HT-29 (cell line): ENCODE measurements at regions not wholly inside any gene's neighbourhood (a gene's known extent, or its start where the extent isn't known, plus 50 kb on each side); places are given as distances from the start of the nearest gene placed in this dataset.
"Not testable (repeated sequence)": the region's sequence is repeated elsewhere in the genome, so short reads cannot be mapped to it uniquely, and the experiment has no call there.

Source experiments
- DNase-seq: peaks from one replicate; pipeline ENCODE4 v3.0.0-alpha.2; 2015; ENCODE audit warnings: low spot score

DNA sequence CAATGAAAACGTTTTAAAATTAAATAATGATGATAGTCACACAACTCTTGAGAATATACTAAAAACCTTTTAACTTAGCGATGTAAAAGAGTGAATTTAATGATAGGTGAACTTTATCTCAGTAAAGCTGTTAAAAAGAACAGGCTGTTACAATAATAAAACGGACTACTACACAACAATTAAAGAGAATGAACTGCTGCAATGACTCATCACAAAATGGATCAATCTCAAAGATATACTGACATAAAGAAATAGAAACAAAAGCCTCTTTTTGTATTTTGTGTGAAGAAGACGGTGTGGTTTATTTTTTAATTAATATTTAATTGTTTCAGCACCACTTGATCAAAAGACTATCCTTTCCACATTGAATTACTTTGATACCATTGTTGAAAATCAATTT is 352.4 kb upstream of the GJE1 start:
- no peak for DNase-seq

GRCh38 chr6:141764388-141764787 is 368.3 kb upstream of the GJE1 start:
- DNase-seq = no peak

GRCh38 chr6:141758430-141758829 is 374.3 kb upstream of the GJE1 start:
- no peak for DNase-seq

GRCh38 chr6:141753180-141753579 is 379.5 kb upstream of the GJE1 start:
- no peak for DNase-seq

DNA sequence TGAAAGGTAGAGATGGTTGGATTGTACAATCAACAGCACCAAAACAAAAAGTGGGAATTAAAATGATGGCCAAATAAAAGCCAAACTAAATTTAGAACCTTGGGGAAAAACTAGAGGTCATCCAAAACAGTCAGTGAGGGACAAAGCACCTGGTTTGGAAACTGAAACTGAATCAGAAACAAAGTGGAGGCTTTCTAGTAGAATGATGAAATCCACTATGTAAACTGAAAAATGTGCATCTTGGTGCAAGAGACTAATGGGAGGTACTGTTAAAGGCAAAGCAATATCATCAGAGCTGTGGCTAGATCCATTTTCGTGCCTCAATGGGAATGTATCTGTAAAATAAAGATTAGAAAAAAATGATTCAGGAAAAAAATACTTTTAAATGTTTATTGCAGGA is 380.0 kb upstream of the GJE1 start:
- no peak for DNase-seq

GRCh38 chr6:141746324-141746723 is 386.4 kb upstream of the GJE1 start:
- DNase-seq = not testable (repeated sequence)

- DNase-seq = no peak
Observed at GRCh38 chr6:141744971-141745370, 387.8 kb upstream of the GJE1 start.

DNA sequence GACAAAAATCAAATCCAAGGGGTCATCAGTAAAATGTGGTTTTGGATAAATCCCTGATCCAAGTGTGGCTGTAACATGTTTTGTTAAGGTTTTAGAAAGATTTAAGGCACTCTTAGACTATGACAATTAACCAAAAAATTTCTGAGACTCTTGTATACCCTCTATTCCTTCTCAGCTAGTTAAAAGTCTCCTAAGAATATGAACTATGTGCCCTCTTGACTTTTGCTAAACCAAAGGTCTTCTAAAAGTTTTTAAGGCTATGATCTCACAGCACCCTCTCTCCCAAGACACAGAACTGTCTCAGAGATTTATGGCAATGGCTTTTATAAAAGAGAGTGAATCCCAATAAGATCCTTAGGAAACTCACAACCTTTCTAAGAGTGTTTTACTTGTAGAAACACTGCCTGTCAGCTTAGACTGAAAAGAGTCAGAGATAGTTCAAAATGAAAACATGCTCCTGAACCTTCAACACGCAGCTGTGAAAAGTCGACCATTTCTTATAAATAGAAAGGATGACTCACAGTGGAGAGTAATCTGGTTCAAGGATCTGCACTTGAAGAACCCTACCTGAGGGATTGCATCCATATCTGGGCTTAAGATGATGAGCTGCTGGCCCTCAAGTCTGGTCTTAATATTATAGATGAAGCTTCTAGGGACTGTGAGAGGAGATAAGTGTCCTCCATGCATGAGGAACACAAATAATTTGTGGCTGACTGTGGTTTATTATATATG is 388.4 kb upstream of the GJE1 start:
- no peak for DNase-seq

DNA sequence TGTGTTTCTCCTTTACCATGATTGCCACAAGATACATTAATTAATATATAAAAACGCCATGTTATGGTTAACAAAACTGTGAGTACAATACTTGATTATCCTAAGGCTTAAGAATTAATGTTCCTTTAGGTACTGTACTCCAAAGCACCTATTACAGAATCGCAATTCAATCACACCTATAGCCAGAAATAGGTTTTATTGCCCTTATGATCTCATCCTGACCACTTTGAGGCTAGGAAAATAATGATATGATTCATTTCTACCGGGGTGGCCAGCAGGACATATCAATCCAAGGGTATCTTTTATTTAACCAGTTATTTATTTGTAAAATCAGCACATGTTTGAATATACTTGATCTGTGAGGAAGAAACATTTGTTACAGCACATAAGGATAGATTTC is 396.6 kb upstream of the GJE1 start:
- no peak for DNase-seq

DNA sequence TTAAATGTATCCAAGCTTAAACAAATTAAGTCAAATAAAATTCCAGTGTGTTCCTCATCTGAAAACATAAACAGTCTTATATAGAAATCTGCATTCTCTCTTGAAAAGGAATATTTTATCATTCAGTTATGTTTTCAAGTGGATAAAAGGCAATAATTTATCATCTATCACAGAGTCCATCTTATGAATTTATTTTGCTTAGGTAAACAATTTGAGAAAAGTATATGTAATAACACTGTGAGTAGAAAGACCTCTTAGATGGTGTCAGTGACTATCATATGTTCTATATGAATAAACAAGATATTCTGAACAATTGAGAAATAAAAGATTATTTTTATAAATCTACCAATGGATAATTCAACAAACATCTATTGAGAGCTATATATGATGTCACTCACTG is 397.6 kb upstream of the GJE1 start:
- no peak for DNase-seq

DNA sequence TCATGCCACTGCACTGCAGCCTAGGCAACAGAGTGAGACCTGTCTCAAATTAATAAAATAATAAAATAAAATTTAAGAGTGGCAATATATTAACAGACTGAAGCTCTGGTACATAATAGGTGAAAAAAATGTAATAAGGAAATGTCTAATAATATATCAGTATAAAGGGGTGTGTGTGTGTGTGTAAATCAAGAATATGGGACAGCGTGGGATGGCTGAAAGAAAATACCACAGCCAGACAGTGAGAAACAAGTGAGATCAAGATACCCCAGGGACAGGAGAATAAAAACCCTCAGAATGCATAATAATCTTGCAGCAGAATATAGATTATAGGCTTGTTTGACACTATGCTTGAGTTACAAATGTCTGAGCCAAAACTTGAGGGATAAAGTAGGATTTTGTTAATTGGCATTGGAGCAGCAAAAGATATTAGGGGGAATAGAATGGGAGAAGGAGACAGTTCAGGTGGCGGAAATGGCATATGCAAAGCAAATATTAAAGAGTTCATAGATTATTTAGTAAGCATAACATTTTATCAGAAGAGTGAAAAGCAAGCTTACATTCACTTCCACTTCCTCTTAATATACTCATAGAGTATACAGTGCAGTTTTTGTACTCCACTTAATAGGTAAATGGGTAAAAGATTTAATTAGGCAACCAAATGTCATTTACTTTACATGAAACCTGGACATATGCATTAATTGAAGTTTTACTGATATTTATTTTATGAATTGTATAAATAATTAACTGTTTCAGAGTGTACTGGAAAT is 398.5 kb upstream of the GJE1 start:
- no peak for DNase-seq

- no peak for DNase-seq
Observed at GRCh38 chr6:141729146-141729545, 403.6 kb upstream of the GJE1 start.

GRCh38 chr6:141728330-141728729 is 404.4 kb upstream of the GJE1 start:
- DNase-seq = no peak

DNA sequence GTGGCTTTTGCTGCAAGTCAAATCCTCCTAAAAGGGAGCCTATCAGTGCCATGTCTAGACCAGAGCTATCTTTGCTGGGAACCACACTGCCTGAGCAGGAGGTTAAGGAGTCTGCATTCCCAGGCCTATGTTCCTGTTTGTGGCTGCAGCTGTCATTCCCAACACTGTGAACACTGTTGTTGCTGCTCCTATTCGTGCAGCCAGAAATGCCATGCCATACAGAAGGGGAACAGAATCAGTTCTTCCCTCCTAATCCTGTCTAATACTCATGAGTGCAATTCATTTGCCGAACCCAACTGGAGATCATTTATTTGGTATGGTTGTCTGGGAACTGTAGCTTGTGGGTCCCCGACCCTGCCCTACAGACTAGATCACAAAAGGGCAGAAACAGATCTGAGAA is 406.5 kb upstream of the GJE1 start:
- DNase-seq = no peak

DNA sequence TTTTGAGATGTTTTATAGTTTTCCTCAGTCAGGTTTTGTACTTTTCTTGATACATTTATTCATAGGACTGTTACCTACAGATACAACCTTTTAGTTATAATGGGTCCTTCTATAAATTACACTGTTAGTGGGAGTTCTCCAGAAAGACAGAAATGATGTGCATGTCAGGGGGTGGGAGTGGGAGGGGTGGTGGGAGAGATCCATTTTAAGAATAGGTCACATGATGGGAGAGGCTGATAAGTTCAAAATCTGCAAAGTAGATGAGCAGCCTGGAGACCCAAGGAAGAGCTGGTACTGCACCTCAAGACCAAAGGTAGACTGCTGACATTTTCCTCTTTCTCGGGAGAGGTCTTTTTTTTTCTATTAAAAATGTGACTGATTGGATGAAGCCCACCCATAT is 408.0 kb upstream of the GJE1 start:
- DNase-seq = no peak

DNA sequence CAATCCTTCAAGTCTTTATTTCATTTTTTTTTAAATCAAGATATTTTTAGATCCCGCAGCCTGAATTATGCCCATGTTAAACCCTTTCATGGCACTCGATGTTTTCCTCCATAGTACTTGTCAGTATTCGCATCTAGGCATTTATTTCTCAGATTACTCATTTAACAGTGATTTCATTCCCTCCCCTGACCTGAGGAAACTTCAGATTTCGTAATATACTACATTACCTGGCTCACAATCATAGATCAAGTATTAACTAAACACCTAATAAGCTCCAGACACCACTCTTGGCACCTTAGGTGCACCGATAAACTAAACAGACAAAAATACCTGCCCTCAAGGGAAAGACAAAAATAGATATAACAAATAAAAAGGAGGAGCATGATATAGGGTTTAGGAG is 413.2 kb upstream of the GJE1 start:
- no peak for DNase-seq

DNA sequence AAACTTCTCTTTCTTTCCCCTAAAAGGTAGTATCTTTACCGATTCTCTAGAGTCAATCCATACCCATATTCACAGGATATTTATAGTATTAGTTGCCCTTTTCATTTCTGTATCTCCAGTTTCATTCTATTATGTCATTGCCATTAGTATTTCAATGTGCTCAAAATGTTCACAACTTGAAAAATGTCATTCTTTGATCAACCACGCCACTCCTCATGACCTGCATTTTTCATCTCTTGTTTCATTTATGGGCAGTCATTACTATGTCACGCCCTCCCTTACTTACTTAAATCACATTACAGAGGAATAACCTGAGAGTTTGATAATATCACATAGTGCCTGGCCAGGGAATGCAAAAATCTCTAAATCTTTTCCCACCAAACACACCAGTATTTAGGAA is 427.3 kb upstream of the GJE1 start:
- DNase-seq = no peak

GRCh38 chr6:141704151-141704550 is 428.6 kb upstream of the GJE1 start:
- DNase-seq = no peak

DNA sequence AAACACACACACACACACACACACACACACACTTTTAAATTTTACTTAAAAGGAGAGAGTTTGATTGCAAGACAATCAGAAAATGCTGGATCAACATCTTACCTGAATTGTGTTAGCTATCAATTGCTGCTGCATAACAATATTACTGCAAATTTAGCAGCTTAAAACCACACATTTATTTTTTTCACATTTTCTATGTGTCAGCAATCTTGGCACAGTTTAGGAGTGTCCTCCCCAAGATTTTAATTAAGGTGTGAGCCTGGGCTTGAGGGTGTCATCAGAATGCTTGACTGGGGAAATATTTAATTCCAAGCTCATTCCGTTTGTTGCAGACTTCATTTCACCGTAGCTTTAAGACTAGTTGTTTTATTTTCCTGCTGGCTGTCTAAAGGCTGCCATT is 431.0 kb upstream of the GJE1 start:
- DNase-seq = no peak

DNA sequence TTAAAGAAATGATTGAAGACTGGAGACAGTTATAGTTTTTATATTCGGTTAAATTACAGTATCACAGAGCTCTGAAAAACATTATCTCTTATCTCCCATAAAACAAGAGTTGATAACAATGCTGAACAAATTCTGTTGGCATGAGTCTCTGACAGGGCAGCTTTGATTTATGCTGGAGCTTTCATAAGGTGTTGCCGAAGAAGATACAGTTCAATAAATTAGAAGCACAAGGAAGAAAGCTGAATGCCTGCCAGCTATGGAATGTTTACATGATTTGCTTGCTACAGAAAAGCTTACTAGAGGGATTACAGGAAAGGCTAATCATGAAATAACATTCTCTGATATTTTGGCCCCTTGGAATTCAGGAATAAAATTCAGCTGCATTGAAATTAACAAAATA is 431.9 kb upstream of the GJE1 start:
- DNase-seq = no peak

- DNase-seq = no peak
Observed at GRCh38 chr6:141688916-141689315, 443.8 kb upstream of the GJE1 start.

DNA sequence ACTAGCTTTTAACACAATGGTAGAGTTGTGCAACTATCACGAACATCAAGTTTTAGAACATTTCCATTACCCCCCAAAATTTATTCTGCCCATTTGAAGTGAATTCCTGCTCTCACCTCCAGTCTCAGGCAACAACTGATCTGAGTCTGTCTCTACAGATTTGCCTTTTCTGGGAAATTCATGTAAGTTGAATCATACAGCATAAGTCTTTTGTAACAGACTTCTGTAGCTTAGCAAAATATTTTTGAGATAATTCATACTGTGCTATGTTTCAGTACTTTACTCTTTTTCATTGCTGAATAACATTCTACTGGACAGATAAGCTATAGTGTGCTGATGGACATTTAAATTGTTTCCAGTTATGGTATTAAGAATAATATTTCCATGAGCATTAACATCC is 447.3 kb upstream of the GJE1 start:
- DNase-seq = no peak

- DNase-seq = no peak
Observed at GRCh38 chr6:141682391-141682790, 450.3 kb upstream of the GJE1 start.
